Stimulated activated CD4-positive, alpha-beta T cell treated with anti-CD3 and anti-CD28 coated beads, Interleukin-15, amount 100 ng/mL, for 24 hours (primary cell): ENCODE measurements at regions not wholly inside any gene's neighbourhood (a gene's known extent, or its start where the extent isn't known, plus 50 kb on each side); places are given as distances from the start of the nearest gene placed in this dataset.

ENCODE experiments used
- DNase-seq: peaks from one replicate; pipeline ENCODE4 v3.0.0-alpha.2; 2020

- no peak for DNase-seq
These were observed 52.7 kb upstream of the PDZRN3 start for GRCh38 chr3:73677336-73678024.
